AG04449 (cell line): ENCODE measurements at regions not wholly inside any gene's neighbourhood (a gene's known extent, or its start where the extent isn't known, plus 50 kb on each side); places are given as distances from the start of the nearest gene placed in this dataset.
"Not testable (repeated sequence)": the region's sequence is repeated elsewhere in the genome, so short reads cannot be mapped to it uniquely, and the experiment has no call there.

Experiments
- CTCF ChIA-PET: fragments of 350-600 bp; formaldehyde crosslinking; extraction: SDS; loops from one replicate; lab custom pipeline; 2021; ENCODE audit warnings: antibody characterized with exemption; lab: Yijun Ruan, JAX
- POLR2A ChIA-PET: fragments of 400-600, 350-600 bp; formaldehyde crosslinking; extraction: SDS; loops from one replicate; lab custom pipeline; 2020; ENCODE audit warnings: antibody characterized with exemption, inconsistent platforms; lab: Yijun Ruan, JAX
- DNase-seq: peaks from one replicate; pipeline ENCODE4 v3.0.0-alpha.2; 2010; ENCODE audit warnings: low read depth, low spot score
- H3K4me3 ChIP-seq: 2 replicates; pipeline ENCODE4 v1.5.1; 2011; ENCODE audit warnings: low read depth, mild to moderate bottlenecking, control low read depth, low read length
- TF ChIP-seq, protein P1 (sequence below): IDR thresholded peaks from one replicate; pipeline ENCODE4 v1.5.1; 2011; ENCODE audit warnings: mild to moderate bottlenecking, moderate library complexity, low read length, control low read depth, inconsistent platforms; ENCODE audit not compliant: insufficient read depth; ENCODE audit errors: missing control alignments

DNA sequence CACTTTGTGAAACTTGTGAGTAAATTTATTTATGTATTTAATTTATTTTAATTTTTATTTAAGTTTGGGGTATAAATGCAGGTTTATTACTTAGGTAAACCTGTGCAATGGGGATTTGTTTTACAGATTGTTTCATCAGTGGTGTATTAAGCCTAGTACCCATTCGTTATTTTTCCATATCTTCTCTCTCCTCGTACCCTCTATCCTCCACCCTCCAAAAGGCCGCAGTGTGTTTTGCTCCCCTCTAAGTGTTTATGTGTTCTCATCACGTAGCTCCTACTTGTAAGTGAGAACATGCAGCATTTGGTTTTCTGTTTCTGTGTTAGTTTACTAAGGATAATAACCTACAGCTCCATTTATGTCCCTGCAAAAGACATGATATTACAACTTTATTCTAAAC, 145.4 kb upstream of the SMIM30 start:
- ChIA-PET POLR2A (no interaction called here), CTCF (no interaction called here)
- TF ChIP-seq, protein P1, sequence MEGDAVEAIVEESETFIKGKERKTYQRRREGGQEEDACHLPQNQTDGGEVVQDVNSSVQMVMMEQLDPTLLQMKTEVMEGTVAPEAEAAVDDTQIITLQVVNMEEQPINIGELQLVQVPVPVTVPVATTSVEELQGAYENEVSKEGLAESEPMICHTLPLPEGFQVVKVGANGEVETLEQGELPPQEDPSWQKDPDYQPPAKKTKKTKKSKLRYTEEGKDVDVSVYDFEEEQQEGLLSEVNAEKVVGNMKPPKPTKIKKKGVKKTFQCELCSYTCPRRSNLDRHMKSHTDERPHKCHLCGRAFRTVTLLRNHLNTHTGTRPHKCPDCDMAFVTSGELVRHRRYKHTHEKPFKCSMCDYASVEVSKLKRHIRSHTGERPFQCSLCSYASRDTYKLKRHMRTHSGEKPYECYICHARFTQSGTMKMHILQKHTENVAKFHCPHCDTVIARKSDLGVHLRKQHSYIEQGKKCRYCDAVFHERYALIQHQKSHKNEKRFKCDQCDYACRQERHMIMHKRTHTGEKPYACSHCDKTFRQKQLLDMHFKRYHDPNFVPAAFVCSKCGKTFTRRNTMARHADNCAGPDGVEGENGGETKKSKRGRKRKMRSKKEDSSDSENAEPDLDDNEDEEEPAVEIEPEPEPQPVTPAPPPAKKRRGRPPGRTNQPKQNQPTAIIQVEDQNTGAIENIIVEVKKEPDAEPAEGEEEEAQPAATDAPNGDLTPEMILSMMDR: no peak
- H3K4me3 ChIP-seq: no peak overlapping the region
- DNase-seq: no peak

GRCh38 chr7:113263215-113263742, 144.9 kb upstream of the SMIM30 start:
- POLR2A ChIA-PET, CTCF ChIA-PET, DNase-seq, H3K4me3 ChIP-seq: not testable (repeated sequence)

DNA sequence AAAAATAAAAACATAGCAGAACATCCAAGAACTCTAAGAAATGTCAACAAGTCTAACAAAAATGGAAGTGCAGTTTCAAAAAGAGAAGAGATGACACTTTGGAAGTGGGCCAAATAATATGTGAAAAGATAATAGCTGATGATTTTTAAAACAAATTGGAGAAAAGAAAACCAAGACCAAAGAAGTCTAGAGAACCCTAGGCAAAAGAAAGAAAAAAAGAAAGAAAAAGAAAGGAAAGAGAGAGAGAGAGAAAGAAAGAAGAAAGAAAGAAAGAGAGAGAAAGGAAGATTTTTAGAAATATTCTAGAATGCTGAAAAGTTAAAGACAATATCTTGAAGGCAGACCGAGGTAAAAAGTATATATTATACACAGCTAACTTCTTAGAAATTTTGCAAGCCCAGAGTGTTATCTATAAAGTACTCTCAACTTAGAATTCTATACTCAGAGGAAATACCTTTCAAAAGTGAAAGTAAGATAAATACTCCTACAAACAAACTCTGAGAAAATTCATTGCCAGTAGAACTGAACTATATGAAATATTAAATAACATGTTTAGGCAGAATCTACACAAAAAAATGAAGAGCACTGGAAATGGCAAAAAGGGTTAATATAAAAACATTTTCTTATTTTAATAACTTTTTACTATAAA, 138.7 kb upstream of the SMIM30 start:
- POLR2A ChIA-PET: no interaction called here
- no peak for DNase-seq
- TF ChIP-seq, protein P1: no peak
- CTCF ChIA-PET: interaction anchor here (1.2 kb wide), 1 partner anchor 97 kb away, joined by 4 read pairs; no protein-coding TSS in a partner anchor
- H3K4me3 ChIP-seq: no peak overlapping the region

DNA sequence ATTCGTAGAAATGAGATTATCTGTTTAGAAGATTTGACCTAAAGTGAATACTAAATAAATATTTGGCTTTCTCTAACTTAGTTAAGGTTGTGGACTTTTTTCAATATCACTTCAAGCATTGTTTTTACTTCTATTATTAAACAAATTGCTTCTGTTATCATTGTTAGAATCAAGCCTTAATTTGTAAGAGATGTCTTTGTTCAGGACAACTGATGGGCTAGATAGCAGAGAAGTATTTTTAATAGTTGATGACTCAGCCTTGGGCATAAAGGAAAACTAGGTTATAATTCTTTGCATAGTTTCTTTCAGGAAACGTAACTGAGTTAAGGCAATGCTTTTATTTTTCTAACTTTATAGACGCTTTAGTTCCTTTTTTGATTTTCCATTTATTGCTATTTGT, 128.8 kb upstream of the SMIM30 start:
- ChIA-PET CTCF (no interaction called here), POLR2A (no interaction called here)
- DNase-seq: no peak
- TF ChIP-seq, protein P1: no peak
- no peak overlapping the region for H3K4me3 ChIP-seq

DNA sequence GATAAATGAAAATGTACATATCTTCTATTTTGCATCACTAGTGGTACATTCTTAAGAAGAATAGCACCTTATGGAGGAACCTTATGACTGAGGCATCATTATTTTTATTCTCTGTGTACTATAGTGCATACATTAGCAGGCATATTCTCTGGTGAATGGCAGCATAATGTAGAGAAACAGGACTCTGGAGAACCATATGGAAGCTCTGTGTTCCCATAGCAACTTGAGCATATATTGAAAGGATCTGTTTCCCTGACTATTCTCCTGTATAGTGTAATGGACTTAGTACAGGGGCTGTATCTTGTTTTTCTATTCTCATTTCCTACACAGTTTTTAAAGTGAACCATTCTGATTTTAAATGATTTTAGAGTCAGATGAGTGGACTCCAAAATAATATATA, 128.4 kb upstream of the SMIM30 start:
- H3K4me3 ChIP-seq: no peak overlapping the region
- ChIA-PET POLR2A (no interaction called here), CTCF (no interaction called here)
- TF ChIP-seq, protein P1: no peak
- no peak for DNase-seq

DNA sequence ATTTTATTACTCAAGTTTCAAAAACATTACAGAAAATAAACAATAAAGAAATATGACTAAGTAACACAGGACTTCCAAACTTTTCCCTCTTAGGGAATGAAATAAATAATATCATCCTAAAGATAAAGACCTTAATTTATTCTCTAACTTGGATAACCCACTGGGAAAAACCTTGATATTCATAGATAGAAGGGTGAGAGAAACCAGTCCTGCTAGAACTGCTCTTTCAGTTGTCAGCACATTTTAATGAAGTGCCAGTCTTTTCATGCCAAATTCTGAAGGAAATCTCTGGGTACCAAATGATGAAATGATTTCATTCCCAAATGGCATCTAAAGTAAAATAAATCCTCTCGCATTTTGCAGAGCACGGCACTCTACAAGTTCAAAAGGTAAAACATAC, 114.5 kb upstream of the SMIM30 start:
- no peak for DNase-seq
- POLR2A ChIA-PET: no interaction called here
- CTCF ChIA-PET: no interaction called here
- H3K4me3 ChIP-seq: no peak overlapping the region
- TF ChIP-seq, protein P1: no peak

- H3K4me3 ChIP-seq: no peak overlapping the region
- no peak for DNase-seq
- TF ChIP-seq, protein P1: no peak
- POLR2A ChIA-PET: no interaction called here
- CTCF ChIA-PET: interaction anchor here (0.7 kb wide), 1 partner anchor 677 kb away, joined by 3 read pairs; no protein-coding TSS in a partner anchor
Measured at GRCh38 chr7:113230691-113231090, 112.3 kb upstream of the SMIM30 start.
